AG04450 (cell line): ENCODE measurements at regions not wholly inside any gene's neighbourhood (a gene's known extent, or its start where the extent isn't known, plus 50 kb on each side); places are given as distances from the start of the nearest gene placed in this dataset.

Source experiments
- CTCF ChIA-PET: fragments of 300-600, 350-600 bp; formaldehyde crosslinking; extraction: SDS; loops from one replicate; lab custom pipeline; 2022; ENCODE audit warnings: antibody characterized with exemption, inconsistent platforms; lab: Charles Lee
- POLR2A ChIA-PET: fragments of 350-600 bp; formaldehyde crosslinking; extraction: SDS; loops from one replicate; lab custom pipeline; 2021; ENCODE audit warnings: antibody characterized with exemption, inconsistent platforms; lab: Yijun Ruan, JAX
- DNase-seq: peaks from one replicate; pipeline ENCODE4 v3.0.0-alpha.2; 2011; ENCODE audit warnings: low read depth, low spot score
- H3K27ac ChIP-seq: one replicate; pipeline ENCODE4 v1.5.1; 2012; ENCODE audit warnings: low read depth, low read length, control low read depth
- H3K27me3 ChIP-seq: one replicate; pipeline ENCODE4 v1.6.0; 2012; ENCODE audit warnings: low read length; ENCODE audit not compliant: control insufficient read depth, insufficient read depth
- H3K4me3 ChIP-seq: 2 replicates; pipeline ENCODE4 v1.5.1; 2011; ENCODE audit warnings: mild to moderate bottlenecking, low read depth, low read length, control low read depth
- H3K9me3 ChIP-seq: 2 replicates; pipeline ENCODE4 v1.5.1; 2012; ENCODE audit warnings: low read length; ENCODE audit not compliant: control insufficient read depth, insufficient read depth
- TF ChIP-seq, protein P1 (sequence below): IDR thresholded peaks from 2 replicates; pipeline ENCODE4 v1.5.1; 2011; ENCODE audit warnings: low read depth, low read length, control low read depth, inconsistent platforms

- Histone ChIP-seq H3K4me3 (no peak overlapping the region), H3K27ac (no peak overlapping the region), H3K27me3 (no peaks in the 10 kb centered on the region), H3K9me3 (no peaks in the 10 kb centered on the region)
- DNase-seq = no peak
- POLR2A ChIA-PET = no interaction called here
- CTCF ChIA-PET = no interaction called here
- TF ChIP-seq, protein P1, sequence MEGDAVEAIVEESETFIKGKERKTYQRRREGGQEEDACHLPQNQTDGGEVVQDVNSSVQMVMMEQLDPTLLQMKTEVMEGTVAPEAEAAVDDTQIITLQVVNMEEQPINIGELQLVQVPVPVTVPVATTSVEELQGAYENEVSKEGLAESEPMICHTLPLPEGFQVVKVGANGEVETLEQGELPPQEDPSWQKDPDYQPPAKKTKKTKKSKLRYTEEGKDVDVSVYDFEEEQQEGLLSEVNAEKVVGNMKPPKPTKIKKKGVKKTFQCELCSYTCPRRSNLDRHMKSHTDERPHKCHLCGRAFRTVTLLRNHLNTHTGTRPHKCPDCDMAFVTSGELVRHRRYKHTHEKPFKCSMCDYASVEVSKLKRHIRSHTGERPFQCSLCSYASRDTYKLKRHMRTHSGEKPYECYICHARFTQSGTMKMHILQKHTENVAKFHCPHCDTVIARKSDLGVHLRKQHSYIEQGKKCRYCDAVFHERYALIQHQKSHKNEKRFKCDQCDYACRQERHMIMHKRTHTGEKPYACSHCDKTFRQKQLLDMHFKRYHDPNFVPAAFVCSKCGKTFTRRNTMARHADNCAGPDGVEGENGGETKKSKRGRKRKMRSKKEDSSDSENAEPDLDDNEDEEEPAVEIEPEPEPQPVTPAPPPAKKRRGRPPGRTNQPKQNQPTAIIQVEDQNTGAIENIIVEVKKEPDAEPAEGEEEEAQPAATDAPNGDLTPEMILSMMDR = no peak
Measured at GRCh38 chr4:163738521-163738920, 244.0 kb downstream of the TMA16 start.

GRCh38 chr4:163744861-163745260 is 250.4 kb downstream of the TMA16 start:
- no peaks in the 10 kb centered on the region for H3K27me3 ChIP-seq
- CTCF ChIA-PET = interaction anchor here (1.5 kb wide), 1 partner anchor 195 kb away, joined by 8 read pairs; no protein-coding TSS in a partner anchor

GRCh38 chr4:163747293-163747692 is 252.8 kb downstream of the TMA16 start:
- Histone ChIP-seq H3K9me3 (no peaks in the 10 kb centered on the region), H3K27ac (no peak overlapping the region), H3K27me3 (no peaks in the 10 kb centered on the region), H3K4me3 (no peak overlapping the region)
- TF ChIP-seq, protein P1 = no peak
- no peak for DNase-seq
- ChIA-PET CTCF (interaction anchor here (1.1 to 2.8 kb wide), 4 partner anchors 11 to 197 kb away, joined by 3 to 14 read pairs (median 6); no protein-coding TSS in a partner anchor), POLR2A (no interaction called here)

More at GRCh38 chr4:163744861-163745260, 250.4 kb downstream of the TMA16 start:
- Histone ChIP-seq H3K27ac (no peak overlapping the region), H3K9me3 (no peaks in the 10 kb centered on the region), H3K4me3 (no peak overlapping the region)
- TF ChIP-seq, protein P1 = no peak
- DNase-seq = no peak
- POLR2A ChIA-PET = no interaction called here

DNA sequence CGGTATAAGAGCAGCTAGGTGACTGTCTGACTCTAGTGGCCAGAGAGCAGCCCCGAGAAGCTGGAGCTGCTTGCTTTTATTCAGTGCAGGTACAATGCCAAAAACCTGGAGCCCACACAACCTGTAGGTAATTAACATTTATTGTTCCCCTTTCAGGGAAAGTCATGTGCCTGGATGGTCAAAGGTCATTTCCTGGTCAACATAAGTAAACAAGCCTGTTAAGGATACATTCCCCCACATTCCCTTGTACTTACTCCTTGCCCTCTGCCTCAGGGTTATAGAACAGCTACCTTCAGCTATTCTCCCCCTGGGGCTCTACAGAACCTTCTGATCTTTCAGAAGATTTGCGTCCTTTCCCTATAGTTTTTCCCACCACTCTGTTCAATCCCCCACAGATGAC is 253.4 kb downstream of the TMA16 start:
- Histone ChIP-seq H3K4me3 (no peak overlapping the region), H3K27me3 (no peaks in the 10 kb centered on the region), H3K9me3 (no peaks in the 10 kb centered on the region), H3K27ac (no peak overlapping the region)
- ChIA-PET POLR2A (interaction anchor here (1.0 kb wide), 1 partner anchor 254 kb away, joined by 5 read pairs; the partner anchor contains the start of gene TMA16), CTCF (interaction anchor here (0.6 to 2.8 kb wide), 6 partner anchors 11 to 198 kb away, joined by 3 to 14 read pairs (median 4); no protein-coding TSS in a partner anchor)
- DNase-seq = no peak
- TF ChIP-seq, protein P1 = no peak

DNA sequence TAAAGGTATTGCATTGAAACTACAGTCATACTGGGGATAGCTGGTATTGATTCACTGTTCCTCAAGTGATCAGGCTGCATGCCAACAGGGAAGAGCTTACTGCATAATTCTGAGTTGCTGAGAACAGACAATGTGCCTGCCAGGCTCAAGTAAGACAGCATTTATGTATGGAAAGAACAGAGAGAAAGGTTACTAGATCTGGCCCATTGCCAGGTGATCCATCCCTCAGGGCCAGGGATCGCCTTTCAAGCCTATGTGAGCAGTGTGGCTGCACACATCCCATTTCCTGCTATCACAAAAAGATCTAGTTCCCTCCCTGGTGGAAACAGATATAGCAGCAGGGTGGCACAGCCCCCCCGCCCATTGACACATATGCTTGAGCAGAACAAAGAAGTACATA is 254.0 kb downstream of the TMA16 start:
- H3K4me3 ChIP-seq = no peak overlapping the region
- TF ChIP-seq, protein P1 = no peak
- CTCF ChIA-PET = interaction anchor here (0.6 to 2.8 kb wide), 4 partner anchors 10 to 198 kb away, joined by 3 to 14 read pairs (median 4); no protein-coding TSS in a partner anchor
- no peaks in the 10 kb centered on the region for H3K27me3 ChIP-seq
- H3K27ac ChIP-seq = no peak overlapping the region
- no peaks in the 10 kb centered on the region for H3K9me3 ChIP-seq
- POLR2A ChIA-PET = interaction anchor here (1.0 kb wide), 1 partner anchor 254 kb away, joined by 5 read pairs; the partner anchor contains the start of gene TMA16
- DNase-seq = no peak
